HEK293 (cell line): ENCODE measurements at regions not wholly inside any gene's neighbourhood (a gene's known extent, or its start where the extent isn't known, plus 50 kb on each side); places are given as distances from the start of the nearest gene placed in this dataset.

Source experiments
- CTCF ChIA-PET: fragments of 350-600 bp; formaldehyde crosslinking; extraction: SDS; loops from one replicate; lab custom pipeline; 2021; ENCODE audit warnings: antibody characterized with exemption; lab: Yijun Ruan, JAX
- POLR2A ChIA-PET: fragments of 300-600 bp; formaldehyde crosslinking; extraction: SDS; loops from one replicate; lab custom pipeline; 2020; ENCODE audit warnings: antibody characterized with exemption, inconsistent platforms; lab: Yijun Ruan, JAX
- H3K27ac ChIP-seq: fragments of 200-500 bp; sonication (Bioruptor generic); 2 replicates; pipeline ENCODE4 v1.5.1; 2014; ENCODE audit warnings: low read depth, low read length, control low read depth, inconsistent platforms; ENCODE audit errors: extremely low read depth
- H3K36me3 ChIP-seq, 2 experiments: fragments of 200-500 bp in 1 of 2; sonication (Bioruptor generic) in 1 of 2; 1 replicate in 1 of 2; 2 replicates in 1 of 2; pipeline ENCODE4 v1.5.1; 2014 to 2017; ENCODE audit warnings: inconsistent platforms in 2 of 2, low read length in 2 of 2; ENCODE audit not compliant: control insufficient read depth in 2 of 2, insufficient read depth in 1 of 2
- H3K4me1 ChIP-seq: fragments of 200-500 bp; sonication (Bioruptor generic); 2 replicates; pipeline ENCODE4 v1.5.1; 2014; ENCODE audit warnings: mild to moderate bottlenecking, low read length, inconsistent platforms; ENCODE audit not compliant: control insufficient read depth, insufficient read depth
- H3K4me3 ChIP-seq: 2 replicates; pipeline ENCODE4 v1.5.1; 2011; ENCODE audit warnings: low read depth, mild to moderate bottlenecking, control low read depth, low read length, moderate library complexity
- H3K9me3 ChIP-seq: fragments of 200-500 bp; sonication (Bioruptor generic); 2 replicates; pipeline ENCODE4 v1.5.1; 2014; ENCODE audit warnings: low read depth, low read length, inconsistent platforms; ENCODE audit not compliant: control insufficient read depth, insufficient read depth
- GFI1B ChIP-seq: fragments of 450-650 bp; formaldehyde crosslinking; IDR thresholded peaks from 2 replicates; pipeline ENCODE4 v1.5.1; 2016; ENCODE audit warnings: missing biosample characterization, missing genetic modification characterization
- GLIS1 ChIP-seq: fragments of 450-650 bp; formaldehyde crosslinking; IDR thresholded peaks from 2 replicates; pipeline ENCODE4 v1.5.1; 2016; ENCODE audit warnings: missing biosample characterization, missing genetic modification characterization
- HOXA7 ChIP-seq: sonication (generic); formaldehyde crosslinking; IDR thresholded peaks from 2 replicates; pipeline ENCODE4 v1.8.1; 2022; ENCODE audit warnings: missing genetic modification reagents, borderline replicate concordance
- KLF10 ChIP-seq: fragments of 450-650 bp; IDR thresholded peaks from 2 replicates; pipeline ENCODE4 v1.5.1; 2018; ENCODE audit warnings: missing biosample characterization, mild to moderate bottlenecking, missing genetic modification characterization
- KLF7 ChIP-seq: fragments of 450-650 bp; formaldehyde crosslinking; IDR thresholded peaks from 2 replicates; pipeline ENCODE4 v1.5.1; 2016; ENCODE audit warnings: missing biosample characterization, missing genetic modification characterization, borderline replicate concordance
- OSR2 ChIP-seq: fragments of 450-650 bp; formaldehyde crosslinking; IDR thresholded peaks from 2 replicates; pipeline ENCODE4 v1.5.1; 2016; ENCODE audit warnings: missing biosample characterization, missing genetic modification characterization
- OVOL3 ChIP-seq: fragments of 450-650 bp; formaldehyde crosslinking; IDR thresholded peaks from 2 replicates; pipeline ENCODE4 v1.5.1; 2016; ENCODE audit warnings: missing biosample characterization, missing genetic modification characterization
- SALL2 ChIP-seq: fragments of 450-650 bp; formaldehyde crosslinking; IDR thresholded peaks from 2 replicates; pipeline ENCODE4 v1.5.0; 2017; ENCODE audit warnings: missing biosample characterization, mild to moderate bottlenecking, missing genetic modification characterization, borderline replicate concordance
- SCRT1 ChIP-seq: fragments of 450-650 bp; formaldehyde crosslinking; IDR thresholded peaks from 2 replicates; pipeline ENCODE4 v1.5.1; 2016; ENCODE audit warnings: missing biosample characterization, missing genetic modification characterization, borderline replicate concordance
- ZBTB17 ChIP-seq: fragments of 450-650 bp; formaldehyde crosslinking; IDR thresholded peaks from 2 replicates; pipeline ENCODE4 v1.5.1; 2016; ENCODE audit warnings: missing biosample characterization, missing genetic modification characterization
- ZBTB20 ChIP-seq: fragments of 450-650 bp; formaldehyde crosslinking; IDR thresholded peaks from 2 replicates; pipeline ENCODE4 v1.5.1; 2016; ENCODE audit warnings: missing biosample characterization, missing genetic modification characterization
- ZEB2 ChIP-seq: fragments of 450-650 bp; formaldehyde crosslinking; IDR thresholded peaks from 2 replicates; pipeline ENCODE4 v1.5.1; 2016; ENCODE audit warnings: missing biosample characterization, missing genetic modification characterization
- ZFHX2 ChIP-seq: fragments of 450-650 bp; formaldehyde crosslinking; conservative IDR thresholded peaks from 2 replicates; pipeline ENCODE4 v1.5.1; 2016; ENCODE audit warnings: missing biosample characterization, missing genetic modification characterization
- ZNF133 ChIP-seq: fragments of 450-650 bp; formaldehyde crosslinking; IDR thresholded peaks from 2 replicates; pipeline ENCODE4 v1.5.1; 2016; ENCODE audit warnings: missing biosample characterization, missing genetic modification characterization
- ZNF169 ChIP-seq: fragments of 450-650 bp; formaldehyde crosslinking; IDR thresholded peaks from 2 replicates; pipeline ENCODE4 v1.5.1; 2016; ENCODE audit warnings: missing biosample characterization, missing genetic modification characterization
- ZNF19 ChIP-seq: fragments of 450-650 bp; formaldehyde crosslinking; IDR thresholded peaks from 2 replicates; pipeline ENCODE4; 2016; ENCODE audit warnings: missing biosample characterization, missing genetic modification characterization, low read depth
- ZNF202 ChIP-seq: fragments of 450-650 bp; formaldehyde crosslinking; IDR thresholded peaks from 2 replicates; pipeline ENCODE4 v1.5.1; 2016; ENCODE audit warnings: missing biosample characterization, missing genetic modification characterization, borderline replicate concordance
- ZNF214 ChIP-seq: fragments of 450-650 bp; formaldehyde crosslinking; IDR thresholded peaks from 2 replicates; pipeline ENCODE4 v1.5.1; 2017; ENCODE audit warnings: missing biosample characterization, mild to moderate bottlenecking, missing genetic modification characterization, borderline replicate concordance
- ZNF223 ChIP-seq: fragments of 450-650 bp; formaldehyde crosslinking; IDR thresholded peaks from 2 replicates; pipeline ENCODE4 v1.5.1; 2016; ENCODE audit warnings: missing biosample characterization, missing genetic modification characterization
- ZNF248 ChIP-seq: fragments of 450-650 bp; formaldehyde crosslinking; IDR thresholded peaks from 2 replicates; pipeline ENCODE4 v1.5.1; 2017; ENCODE audit warnings: missing biosample characterization, missing genetic modification characterization
- ZNF324 ChIP-seq: fragments of 450-650 bp; formaldehyde crosslinking; IDR thresholded peaks from 2 replicates; pipeline ENCODE4 v1.5.1; 2016; ENCODE audit warnings: missing biosample characterization, missing genetic modification characterization
- ZNF433 ChIP-seq: fragments of 450-650 bp; formaldehyde crosslinking; IDR thresholded peaks from 2 replicates; pipeline ENCODE4 v1.5.1; 2016; ENCODE audit warnings: missing biosample characterization, missing genetic modification characterization, low read depth
- ZNF473 ChIP-seq: fragments of 450-650 bp; formaldehyde crosslinking; IDR thresholded peaks from 2 replicates; pipeline ENCODE4 v1.5.1; 2017; ENCODE audit warnings: missing biosample characterization, missing genetic modification characterization
- ZNF549 ChIP-seq: fragments of 450-650 bp; IDR thresholded peaks from 2 replicates; pipeline ENCODE4 v1.5.1; 2018; ENCODE audit warnings: missing biosample characterization, missing genetic modification characterization, mild to moderate bottlenecking, inconsistent platforms, moderate library complexity
- ZNF560 ChIP-seq: fragments of 450-650 bp; formaldehyde crosslinking; IDR thresholded peaks from 2 replicates; pipeline ENCODE4 v1.5.1; 2017; ENCODE audit warnings: missing biosample characterization, missing genetic modification characterization, borderline replicate concordance
- ZNF571 ChIP-seq: fragments of 450-650 bp; formaldehyde crosslinking; IDR thresholded peaks from 2 replicates; pipeline ENCODE4 v1.5.0; 2017; ENCODE audit warnings: missing biosample characterization, missing genetic modification characterization
- ZNF629 ChIP-seq: fragments of 450-650 bp; formaldehyde crosslinking; IDR thresholded peaks from 2 replicates; pipeline ENCODE4 v1.5.1; 2017; ENCODE audit warnings: missing biosample characterization, missing genetic modification characterization
- ZNF707 ChIP-seq: fragments of 450-650 bp; formaldehyde crosslinking; IDR thresholded peaks from 2 replicates; pipeline ENCODE4 v1.5.1; 2016; ENCODE audit warnings: missing biosample characterization, missing genetic modification characterization
- ZNF791 ChIP-seq: fragments of 450-650 bp; formaldehyde crosslinking; IDR thresholded peaks from 2 replicates; pipeline ENCODE4 v1.5.1; 2016; ENCODE audit warnings: missing biosample characterization, missing genetic modification characterization
- ZSCAN16 ChIP-seq: fragments of 450-650 bp; formaldehyde crosslinking; IDR thresholded peaks from 2 replicates; pipeline ENCODE4 v1.5.1; 2016; ENCODE audit warnings: missing biosample characterization, missing genetic modification characterization
- ZSCAN30 ChIP-seq: fragments of 450-650 bp; IDR thresholded peaks from 2 replicates; pipeline ENCODE4 v1.5.1; 2018; ENCODE audit warnings: missing biosample characterization, mild to moderate bottlenecking, missing genetic modification characterization, moderate library complexity
- TF ChIP-seq, protein P1 (sequence below): fragments of 450-650 bp; formaldehyde crosslinking; IDR thresholded peaks from 2 replicates; pipeline ENCODE4 v1.5.1; 2016; ENCODE audit warnings: missing biosample characterization, missing genetic modification characterization
- TF ChIP-seq, protein P2 (sequence below): fragments of 450-650 bp; formaldehyde crosslinking; IDR thresholded peaks from 2 replicates; pipeline ENCODE4 v1.5.1; 2016; ENCODE audit warnings: missing biosample characterization, missing genetic modification characterization

DNA sequence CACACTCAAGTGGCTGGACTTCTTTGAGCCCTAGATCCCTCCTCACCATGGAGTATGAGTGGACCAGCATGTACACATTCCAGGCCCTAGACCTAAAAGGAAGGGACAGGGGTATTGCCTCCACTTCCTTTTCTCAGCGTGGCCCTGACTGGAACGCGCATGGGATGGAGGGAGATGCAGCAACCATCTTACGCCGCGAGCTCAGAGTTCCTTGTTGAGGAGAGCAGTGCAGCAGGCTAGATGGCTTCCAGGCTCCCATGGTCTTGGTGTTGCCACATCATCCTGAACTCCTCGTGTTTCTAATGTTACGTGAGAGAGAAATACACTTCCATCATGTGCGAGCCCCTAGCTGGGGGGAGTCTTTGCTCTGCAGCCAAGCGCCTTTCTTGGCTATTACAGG lies 61.8 kb upstream of the DIO3 start:
- Histone ChIP-seq H3K4me1 (no peaks in the 10 kb centered on the region), H3K36me3 (no peaks in the 10 kb centered on the region), H3K9me3 (no peaks in the 10 kb centered on the region), H3K4me3 (no peak overlapping the region), H3K27ac (no peak overlapping the region)
- TF ChIP-seq OVOL3 = no peak
- no peak for TF ChIP-seq OSR2 (tag by site-specific recombination)
- no peak for TF ChIP-seq KLF10 (tag by site-specific recombination)
- CTCF ChIA-PET = no interaction called here
- POLR2A ChIA-PET = no interaction called here

DNA sequence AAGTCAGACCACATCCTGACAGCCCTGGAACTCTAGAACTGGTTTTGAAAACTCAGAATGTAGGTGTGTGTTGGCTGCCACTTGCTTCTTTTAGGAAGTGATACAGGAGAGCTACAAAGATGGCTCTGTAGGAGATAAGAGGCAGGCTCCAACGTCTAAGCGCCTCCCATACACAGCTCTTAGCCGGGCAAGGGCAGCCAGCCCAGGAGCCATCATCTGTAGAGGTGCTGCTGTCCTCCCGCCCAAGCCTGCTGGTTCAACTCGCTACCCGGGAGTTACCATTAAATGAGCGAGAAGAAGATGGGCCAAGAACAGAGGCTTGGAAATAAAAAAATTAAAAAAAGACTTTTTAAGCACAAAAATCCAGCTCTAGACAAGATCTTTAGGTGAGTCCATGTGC lies 61.2 kb upstream of the DIO3 start:
- H3K9me3 ChIP-seq = no peaks in the 10 kb centered on the region
- ChIA-PET CTCF (no interaction called here), POLR2A (no interaction called here)
- TF ChIP-seq ZNF473 (tag by site-specific recombination) (no peak), ZNF133 (tag by site-specific recombination) (no peak), ZNF571 (tag by site-specific recombination) (no peak), ZNF19 (tag by site-specific recombination) (no peak), ZNF433 (no peak), ZBTB20 (no peak), HOXA7 (CRISPR knock-in tag) (no peak), ZNF202 (tag by site-specific recombination) (no peak), ZNF223 (tag by site-specific recombination) (no peak), SCRT1 (tag by site-specific recombination) (no peak), ZSCAN30 (tag by site-specific recombination) (no peak)
- TF ChIP-seq, protein P1, sequence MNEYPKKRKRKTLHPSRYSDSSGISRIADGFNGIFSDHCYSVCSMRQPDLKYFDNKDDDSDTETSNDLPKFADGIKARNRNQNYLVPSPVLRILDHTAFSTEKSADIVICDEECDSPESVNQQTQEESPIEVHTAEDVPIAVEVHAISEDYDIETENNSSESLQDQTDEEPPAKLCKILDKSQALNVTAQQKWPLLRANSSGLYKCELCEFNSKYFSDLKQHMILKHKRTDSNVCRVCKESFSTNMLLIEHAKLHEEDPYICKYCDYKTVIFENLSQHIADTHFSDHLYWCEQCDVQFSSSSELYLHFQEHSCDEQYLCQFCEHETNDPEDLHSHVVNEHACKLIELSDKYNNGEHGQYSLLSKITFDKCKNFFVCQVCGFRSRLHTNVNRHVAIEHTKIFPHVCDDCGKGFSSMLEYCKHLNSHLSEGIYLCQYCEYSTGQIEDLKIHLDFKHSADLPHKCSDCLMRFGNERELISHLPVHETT = no peak
- no peak overlapping the region for H3K27ac ChIP-seq
- no peaks in the 10 kb centered on the region for H3K4me1 ChIP-seq
- H3K36me3 ChIP-seq = no peaks in the 10 kb centered on the region
- no peak overlapping the region for H3K4me3 ChIP-seq

DNA sequence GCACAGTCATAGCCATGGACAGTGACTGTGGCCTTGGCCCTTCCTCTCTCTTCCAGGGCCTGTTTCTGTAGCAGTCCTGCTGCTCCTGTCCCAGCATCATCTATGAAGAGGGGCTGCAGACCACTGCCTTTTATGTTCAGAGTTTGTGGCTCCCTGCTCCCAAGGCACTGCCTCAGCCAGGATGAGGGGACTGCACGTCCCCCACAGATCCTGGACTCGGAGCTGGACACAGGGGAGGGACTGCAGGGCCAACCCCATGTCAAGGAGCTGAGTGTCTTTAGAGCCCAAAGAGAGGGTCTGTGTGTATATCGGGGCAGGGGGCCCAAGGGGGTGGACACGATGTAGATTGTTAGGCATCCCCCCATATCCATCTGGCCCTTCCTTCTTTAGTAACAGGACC lies 60.6 kb upstream of the DIO3 start:
- H3K4me3 ChIP-seq = no peak overlapping the region
- no peaks in the 10 kb centered on the region for H3K36me3 ChIP-seq
- H3K9me3 ChIP-seq = no peaks in the 10 kb centered on the region
- ChIA-PET POLR2A (no interaction called here), CTCF (interaction anchor here (0.8 kb wide), 1 partner anchor 21 kb away, joined by 3 read pairs; no protein-coding TSS in a partner anchor)
- H3K27ac ChIP-seq = no peak overlapping the region
- no peaks in the 10 kb centered on the region for H3K4me1 ChIP-seq
- TF ChIP-seq, protein P2, sequence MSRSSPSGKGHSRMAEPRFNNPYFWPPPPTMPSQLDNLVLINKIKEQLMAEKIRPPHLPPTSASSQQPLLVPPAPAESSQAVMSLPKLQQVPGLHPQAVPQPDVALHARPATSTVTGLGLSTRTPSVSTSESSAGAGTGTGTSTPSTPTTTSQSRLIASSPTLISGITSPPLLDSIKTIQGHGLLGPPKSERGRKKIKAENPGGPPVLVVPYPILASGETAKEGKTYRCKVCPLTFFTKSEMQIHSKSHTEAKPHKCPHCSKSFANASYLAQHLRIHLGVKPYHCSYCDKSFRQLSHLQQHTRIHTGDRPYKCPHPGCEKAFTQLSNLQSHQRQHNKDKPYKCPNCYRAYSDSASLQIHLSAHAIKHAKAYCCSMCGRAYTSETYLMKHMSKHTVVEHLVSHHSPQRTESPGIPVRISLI (tag by site-specific recombination) = no peak
- TF ChIP-seq ZNF791 (tag by site-specific recombination) (no peak), ZNF707 (tag by site-specific recombination) (no peak), ZNF19 (tag by site-specific recombination) (no peak), ZNF248 (no peak), ZNF214 (no peak), GLIS1 (tag by site-specific recombination) (no peak), GFI1B (tag by site-specific recombination) (no peak), ZNF324 (tag by site-specific recombination) (no peak), SALL2 (tag by site-specific recombination) (no peak), ZEB2 (tag by site-specific recombination) (no peak), ZSCAN16 (tag by site-specific recombination) (no peak), ZNF549 (tag by site-specific recombination) (no peak), ZNF473 (tag by site-specific recombination) (no peak), ZFHX2 (tag by site-specific recombination) (no peak), KLF7 (tag by site-specific recombination) (no peak), ZBTB17 (tag by site-specific recombination) (no peak), ZNF629 (tag by site-specific recombination) (no peak), ZNF169 (tag by site-specific recombination) (no peak), ZNF560 (tag by site-specific recombination) (no peak)
